ENCODE measurements at regions not wholly inside any gene's neighbourhood (a gene's known extent, or its start where the extent isn't known, plus 50 kb on each side); places are given as distances from the start of the nearest gene placed in this dataset.
"Not testable (repeated sequence)": the region's sequence is repeated elsewhere in the genome, so short reads cannot be mapped to it uniquely, and the experiment has no call there.

- no peak for TF ChIP-seq CTCF (IDR thresholded peaks at IDR 0.05)
- 65 to 76% methylated on average over 3 of the region's 3 CpGs for WGBS, 2 donors
- intact Hi-C loops (cut with DNase I), result no loop called here
- Histone ChIP-seq H3K27me3 (no peaks in the 10 kb centered on the region), H3K4me3 (no peak overlapping the region), H3K4me1 (no peaks in the 10 kb centered on the region), H3K9me3 (no peaks in the 10 kb centered on the region), H3K27ac (no peak overlapping the region), H3K36me3 (no peaks in the 10 kb centered on the region)
- no peak for ATAC-seq
- FAIRE-seq, result no peak
- no peak for DNase-seq
Measured at GRCh38 chr2:41027095-41027494, 575.2 kb upstream of the SLC8A1 start.

GRCh38 chr2:41031282-41031681, 579.4 kb upstream of the SLC8A1 start:
- FAIRE-seq, result no peak
- no peak for DNase-seq
- Histone ChIP-seq H3K4me1 (no peaks in the 10 kb centered on the region), H3K36me3 (no peaks in the 10 kb centered on the region), H3K4me3 (no peak overlapping the region), H3K27me3 (no peaks in the 10 kb centered on the region), H3K9me3 (no peaks in the 10 kb centered on the region), H3K27ac (no peak overlapping the region)
- intact Hi-C loops (cut with DNase I), result no loop called here
- ATAC-seq, result no peak
- TF ChIP-seq CTCF (IDR thresholded peaks at IDR 0.05), result no peak

DNA sequence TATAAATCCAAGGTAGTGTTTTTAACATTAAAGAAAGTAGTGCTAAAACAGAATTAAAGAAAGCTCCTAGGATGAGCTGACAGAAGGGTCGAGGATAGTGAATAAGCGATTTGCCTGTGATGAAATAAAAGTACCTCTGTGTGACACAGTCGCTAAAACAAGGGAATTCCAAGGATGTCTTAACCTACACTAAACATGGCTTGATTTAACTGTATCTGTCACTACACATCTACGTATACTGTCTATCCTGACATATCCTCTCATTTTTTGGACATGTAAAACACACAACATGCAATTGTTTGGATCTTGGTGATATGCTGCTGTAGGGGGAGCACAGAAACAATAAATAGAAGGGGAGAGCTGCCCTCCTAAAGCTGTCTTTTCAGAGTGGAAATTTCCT, 580.8 kb upstream of the SLC8A1 start:
- DNase-seq (no peak), FAIRE-seq (no peak), ATAC-seq (no peak)
- H3K27ac ChIP-seq, result no peak overlapping the region
- no peaks in the 10 kb centered on the region for H3K9me3 ChIP-seq
- no peaks in the 10 kb centered on the region for H3K4me1 ChIP-seq
- H3K27me3 ChIP-seq, result no peaks in the 10 kb centered on the region
- intact Hi-C loops (cut with DNase I), result no loop called here
- no peak for TF ChIP-seq CTCF (IDR thresholded peaks at IDR 0.05)
- no peak overlapping the region for H3K4me3 ChIP-seq
- H3K36me3 ChIP-seq, result no peaks in the 10 kb centered on the region
- 66 to 79% methylated on average over 4 of the region's 4 CpGs for WGBS, 2 donors

DNA sequence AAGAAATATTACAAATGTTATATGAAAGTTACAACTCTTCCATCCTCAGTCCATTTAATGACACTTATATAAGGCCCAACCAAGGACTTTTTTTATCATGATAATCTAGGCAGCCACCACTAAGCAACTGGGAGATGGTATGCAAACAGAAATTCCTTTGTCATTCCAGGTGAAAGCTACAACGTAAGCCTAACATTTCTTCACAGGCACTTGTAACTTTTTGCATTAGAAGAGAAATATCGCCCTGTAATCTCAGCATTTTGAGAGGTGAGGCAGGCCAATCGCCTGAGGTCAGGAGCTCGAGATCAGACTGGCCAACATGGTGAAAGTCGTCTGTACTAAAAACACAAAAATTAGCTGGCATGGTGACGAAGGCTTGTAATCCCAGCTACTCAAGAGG, 581.2 kb upstream of the SLC8A1 start:
- Histone ChIP-seq H3K9me3 (no peaks in the 10 kb centered on the region), H3K27ac (no peak overlapping the region), H3K4me3 (no peak overlapping the region), H3K4me1 (no peaks in the 10 kb centered on the region), H3K36me3 (no peaks in the 10 kb centered on the region), H3K27me3 (no peaks in the 10 kb centered on the region)
- intact Hi-C loops (cut with DNase I), result no loop called here
- no peak for FAIRE-seq
- WGBS, 2 donors, result 55 to 75% methylated on average over 6 of the region's 6 CpGs
- no peak for ATAC-seq
- DNase-seq, result no peak
- no peak for TF ChIP-seq CTCF (IDR thresholded peaks at IDR 0.05)

DNA sequence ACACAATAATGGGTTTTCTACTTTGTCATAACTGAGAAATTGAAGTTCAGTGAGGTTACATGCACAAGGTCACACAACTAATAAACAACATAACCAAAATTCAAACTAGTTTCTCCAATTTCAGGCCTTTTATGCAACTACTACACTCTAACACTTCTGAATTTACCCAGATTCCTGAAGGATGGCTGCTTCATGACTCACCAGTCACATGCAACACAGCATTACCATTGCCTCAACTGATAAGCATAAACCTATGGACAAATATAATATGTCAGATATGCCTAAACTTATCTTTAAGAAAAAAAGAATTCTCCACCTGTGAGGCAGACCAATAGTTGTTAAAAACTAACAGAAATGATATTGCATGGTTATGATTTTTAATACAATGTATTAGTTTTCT, 586.5 kb upstream of the SLC8A1 start:
- Histone ChIP-seq H3K27ac (no peak overlapping the region), H3K4me3 (no peak overlapping the region), H3K36me3 (no peaks in the 10 kb centered on the region), H3K27me3 (no peaks in the 10 kb centered on the region), H3K4me1 (no peaks in the 10 kb centered on the region), H3K9me3 (no peaks in the 10 kb centered on the region)
- ATAC-seq (no peak), DNase-seq (no peak), FAIRE-seq (no peak)
- intact Hi-C loops (cut with DNase I), result no loop called here
- no peak for TF ChIP-seq CTCF (IDR thresholded peaks at IDR 0.05)

- 61 to 67% methylated on average over 10 of the region's 10 CpGs for WGBS, 2 donors
- H3K36me3 ChIP-seq; H3K4me3 ChIP-seq; intact Hi-C loops (cut with DNase I); DNase-seq; H3K27ac ChIP-seq; FAIRE-seq; H3K4me1 ChIP-seq; H3K9me3 ChIP-seq; H3K27me3 ChIP-seq; ATAC-seq: not testable (repeated sequence)
Measured at GRCh38 chr2:41039750-41040149, 587.9 kb upstream of the SLC8A1 start.

Data from pancreas (tissue), 10 donors.